ENCODE measurements at regions not wholly inside any gene's neighbourhood (a gene's known extent, or its start where the extent isn't known, plus 50 kb on each side); places are given as distances from the start of the nearest gene placed in this dataset.

- peaks cover 0 to 4% (median 0%) of the 10 kb centered on the region in 12 donors for H3K9me3 ChIP-seq
- no peak overlapping the region for H3K4me3 ChIP-seq
- DNase-seq (no peak), ATAC-seq (no peak)
- WGBS, 4 donors, result 32 to 47% (median 42%) methylated on average over 2 of the region's 2 CpGs
- TF ChIP-seq POLR2A (IDR thresholded peaks at IDR 0.05), result no peak
- TF ChIP-seq CTCF (IDR thresholded peaks at IDR 0.05), result no peak
- intact Hi-C loops (cut with DNase I), result no loop called here
- H3K27ac ChIP-seq, result no peak overlapping the region
- H3K27me3 ChIP-seq, result no peaks in the 10 kb centered on the region
- H3K36me3 ChIP-seq, result no peaks in the 10 kb centered on the region
- H3K4me1 ChIP-seq, result no peaks in the 10 kb centered on the region
These were observed 395.7 kb upstream of the NOVA1 start for GRCh38 chr14:26993556-26993955.

- H3K9me3 ChIP-seq, result peaks cover 0 to 4% (median 0%) of the 10 kb centered on the region in 12 donors
- no peaks in the 10 kb centered on the region for H3K36me3 ChIP-seq
- no peak overlapping the region for H3K27ac ChIP-seq
- intact Hi-C loops (cut with DNase I), result no loop called here
- no peaks in the 10 kb centered on the region for H3K27me3 ChIP-seq
- no peak overlapping the region for H3K4me3 ChIP-seq
- TF ChIP-seq CTCF (IDR thresholded peaks at IDR 0.05) (no peak), POLR2A (IDR thresholded peaks at IDR 0.05) (no peak)
- DNase-seq (no peak), ATAC-seq (no peak)
- no peaks in the 10 kb centered on the region for H3K4me1 ChIP-seq
These were observed 397.5 kb upstream of the NOVA1 start for GRCh38 chr14:26995301-26995700.

- intact Hi-C loops (cut with DNase I), result no loop called here
- Histone ChIP-seq H3K36me3 (no peaks in the 10 kb centered on the region), H3K27me3 (no peaks in the 10 kb centered on the region), H3K27ac (no peak overlapping the region), H3K9me3 (peaks cover 0 to 4% (median 0%) of the 10 kb centered on the region in 12 donors), H3K4me3 (no peak overlapping the region), H3K4me1 (no peaks in the 10 kb centered on the region)
- WGBS, 4 donors, result 51 to 66% (median 60%) methylated on average over 2 of the region's 2 CpGs
- TF ChIP-seq CTCF (IDR thresholded peaks at IDR 0.05), result no peak
- TF ChIP-seq POLR2A (IDR thresholded peaks at IDR 0.05), result no peak
- ATAC-seq, result no peak
- DNase-seq, result no peak
These were observed 398.4 kb upstream of the NOVA1 start for GRCh38 chr14:26996246-26996645.

GRCh38 chr14:27002179-27002578 is 404.3 kb upstream of the NOVA1 start:
- intact Hi-C loops (cut with DNase I), result no loop called here
- Histone ChIP-seq H3K4me3 (no peak overlapping the region), H3K4me1 (no peaks in the 10 kb centered on the region), H3K27me3 (no peaks in the 10 kb centered on the region), H3K27ac (no peak overlapping the region), H3K9me3 (peaks cover 0 to 4% (median 0%) of the 10 kb centered on the region in 12 donors), H3K36me3 (no peaks in the 10 kb centered on the region)
- no peak for TF ChIP-seq CTCF (IDR thresholded peaks at IDR 0.05)
- no peak for TF ChIP-seq POLR2A (IDR thresholded peaks at IDR 0.05)
- DNase-seq, result no peak
- 85 to 92% (median 88%) methylated on average over 2 of the region's 2 CpGs for WGBS, 4 donors
- ATAC-seq, result no peak

All from heart left ventricle (tissue), 16 donors.